IPS DF 19.7 (cell line): ENCODE measurements at regions not wholly inside any gene's neighbourhood (a gene's known extent, or its start where the extent isn't known, plus 50 kb on each side); places are given as distances from the start of the nearest gene placed in this dataset.

ENCODE experiments used
- DNase-seq: peaks from one replicate; pipeline ENCODE4 v3.0.0-alpha.2; 2013; ENCODE audit warnings: low read depth, low spot score

DNA sequence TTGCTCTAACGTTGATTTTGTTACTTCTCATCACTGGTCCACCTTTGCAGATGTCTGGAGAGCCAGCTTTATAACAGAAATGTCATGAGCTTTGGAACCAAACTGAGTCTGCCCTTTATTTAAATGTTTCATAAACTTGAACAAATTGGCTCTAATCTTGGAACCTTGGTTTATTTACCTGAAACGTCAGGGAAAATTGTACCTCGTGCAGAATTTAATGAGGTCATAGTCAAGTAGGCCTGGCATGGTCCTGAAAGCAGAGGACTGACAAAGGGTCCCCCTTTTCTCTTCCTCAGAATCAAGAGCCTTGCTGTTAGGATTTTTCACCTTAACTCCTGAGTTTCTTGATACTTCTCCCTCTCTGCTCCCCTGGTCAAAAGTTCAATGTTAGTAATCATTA lies 828.0 kb downstream of the GRID1 start:
- no peak for DNase-seq

GRCh38 chr10:85542152-85542551 lies 824.4 kb downstream of the GRID1 start:
- no peak for DNase-seq

- no peak for DNase-seq
These were observed 823.5 kb downstream of the GRID1 start for GRCh38 chr10:85542936-85543730.

DNA sequence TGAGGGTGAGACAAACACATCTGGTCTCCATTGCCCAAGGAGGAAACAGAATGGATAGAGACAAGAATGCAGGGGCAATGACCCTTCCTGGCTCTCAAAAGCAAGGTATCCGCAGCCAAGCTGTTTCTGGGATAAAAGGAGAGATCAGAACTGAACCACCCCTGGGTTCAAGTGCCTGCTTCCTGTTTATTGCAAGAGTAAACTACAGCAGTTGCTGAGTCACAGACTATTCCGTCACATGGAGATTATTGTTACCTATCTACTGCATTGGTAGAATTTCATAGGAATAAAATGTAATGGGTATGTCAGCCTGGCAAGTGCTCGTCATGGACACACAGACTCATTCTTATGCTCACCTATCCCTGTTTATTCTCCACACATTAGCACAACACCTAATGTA lies 821.6 kb downstream of the GRID1 start:
- no peak for DNase-seq

DNA sequence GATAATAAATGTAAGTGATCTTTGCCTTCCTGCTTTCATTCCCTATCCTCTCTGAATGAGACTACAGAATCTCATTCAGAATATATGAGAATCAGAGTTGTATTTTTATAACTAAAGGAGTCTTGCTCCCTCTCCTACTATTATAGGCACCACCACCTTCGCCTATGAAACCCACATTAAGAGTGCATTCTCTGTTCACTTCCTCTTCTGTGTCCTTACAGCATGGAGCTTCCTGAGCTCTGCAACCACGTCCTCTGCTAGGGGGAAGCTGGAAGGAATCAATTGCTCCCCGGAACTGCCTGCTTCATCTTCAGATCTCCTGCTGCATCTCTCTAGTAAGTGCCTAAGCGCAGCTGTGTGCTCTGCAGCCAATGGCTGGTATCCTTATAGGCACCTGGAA lies 820.7 kb downstream of the GRID1 start:
- DNase-seq: no peak

DNA sequence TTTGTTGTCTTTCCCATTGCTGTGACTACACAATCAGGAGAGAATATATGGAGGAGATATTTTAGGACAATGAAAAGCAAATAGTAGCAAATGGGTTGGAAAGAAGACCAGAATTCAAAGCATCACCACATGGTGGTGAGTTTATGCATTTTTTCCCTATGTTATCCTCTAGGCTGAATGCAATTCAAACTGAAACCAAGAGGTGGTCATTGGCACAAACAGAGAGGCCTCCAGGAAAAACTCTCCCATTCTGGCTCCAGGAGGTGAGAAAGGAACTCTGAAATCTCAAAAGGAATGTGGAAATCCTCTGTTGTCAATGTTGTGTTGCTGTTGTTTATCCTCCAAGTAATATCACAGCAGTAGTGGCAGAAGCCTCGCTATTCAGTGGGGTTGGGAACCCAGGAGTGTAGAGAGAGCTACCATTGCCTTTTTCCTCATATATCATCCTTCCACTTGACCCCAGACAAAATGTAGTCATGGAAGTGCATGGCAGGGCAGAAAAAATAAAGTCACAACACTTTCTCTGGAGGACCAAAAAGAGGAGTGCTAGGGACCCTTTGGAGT lies 819.1 kb downstream of the GRID1 start:
- DNase-seq: no peak

DNA sequence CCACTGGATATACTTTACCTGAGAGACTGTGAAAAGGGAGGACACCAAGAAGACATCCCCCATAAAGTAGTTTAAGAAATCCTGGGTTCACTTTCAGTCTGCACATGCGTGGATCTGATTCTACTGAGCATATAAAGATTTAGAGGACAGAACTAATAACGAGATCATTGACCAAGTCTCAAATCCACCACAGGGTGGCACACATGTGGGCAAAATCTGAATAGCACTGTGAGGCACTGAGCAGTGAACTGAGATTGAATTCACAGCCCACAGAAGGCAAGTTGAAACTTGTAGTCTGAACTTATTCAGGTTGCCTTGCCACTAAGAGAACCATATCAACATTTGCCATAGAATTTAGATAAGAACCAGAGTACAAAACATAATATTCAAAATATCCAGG lies 818.6 kb downstream of the GRID1 start:
- DNase-seq: no peak
